ENCODE measurements at regions not wholly inside any gene's neighbourhood (a gene's known extent, or its start where the extent isn't known, plus 50 kb on each side); places are given as distances from the start of the nearest gene placed in this dataset.
"Not testable (repeated sequence)": the region's sequence is repeated elsewhere in the genome, so short reads cannot be mapped to it uniquely, and the experiment has no call there.

DNA sequence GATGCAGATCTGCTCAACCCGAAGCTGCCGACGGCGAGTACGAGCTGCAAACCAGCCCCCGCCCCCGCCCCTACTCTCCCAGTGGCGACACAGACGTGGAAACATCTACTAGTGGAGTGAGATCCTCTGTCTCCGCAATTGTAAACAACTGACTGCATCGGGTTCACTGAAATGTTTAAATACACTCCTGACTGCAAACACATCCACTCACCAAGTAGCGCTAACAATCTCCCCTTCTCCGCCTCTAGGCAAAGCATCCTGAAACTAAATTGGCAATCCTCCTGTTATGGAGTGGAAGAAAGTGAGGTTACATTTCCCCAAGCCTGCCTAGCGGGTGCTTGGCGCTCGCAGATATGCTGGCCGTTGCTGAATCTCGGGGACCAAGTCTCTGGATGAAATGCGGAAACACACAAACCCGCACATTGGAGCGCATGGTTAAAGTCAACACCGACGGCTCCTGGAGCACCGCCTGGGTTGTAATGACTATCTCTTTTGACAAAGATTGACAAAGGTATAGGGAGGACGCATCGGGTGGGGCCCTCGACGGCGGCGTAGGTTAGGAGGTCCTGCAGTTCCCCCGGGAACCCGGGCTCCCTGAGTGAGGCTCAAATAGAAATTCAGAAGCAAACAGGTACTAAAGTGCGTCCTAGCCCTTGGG lies 117.0 kb upstream of the TEX13C start:
- peak in 2 of 3 experiments; percentile 31 to 58 for DNase-seq

DNA sequence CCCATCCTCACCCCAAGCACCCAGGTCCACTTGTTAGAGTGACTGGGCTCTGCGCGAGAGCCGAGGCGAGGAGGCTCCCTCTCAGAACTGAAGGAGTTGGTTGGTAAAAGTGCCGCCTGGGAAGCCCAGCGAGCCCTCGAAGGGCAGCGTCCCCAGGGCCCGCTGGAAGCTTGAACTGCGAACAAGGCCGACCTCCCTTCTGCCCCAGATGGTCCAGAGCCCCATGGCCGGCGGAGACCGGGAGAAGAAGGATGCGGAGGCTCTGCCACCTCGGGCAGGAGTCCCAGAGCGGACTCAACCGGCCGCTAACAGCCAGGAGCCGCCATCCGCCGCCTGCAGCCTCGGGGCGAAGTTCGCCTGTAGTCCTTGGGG lies 116.3 kb upstream of the TEX13C start:
- peak in 1 of 3 experiments; percentile 56 for DNase-seq

DNA sequence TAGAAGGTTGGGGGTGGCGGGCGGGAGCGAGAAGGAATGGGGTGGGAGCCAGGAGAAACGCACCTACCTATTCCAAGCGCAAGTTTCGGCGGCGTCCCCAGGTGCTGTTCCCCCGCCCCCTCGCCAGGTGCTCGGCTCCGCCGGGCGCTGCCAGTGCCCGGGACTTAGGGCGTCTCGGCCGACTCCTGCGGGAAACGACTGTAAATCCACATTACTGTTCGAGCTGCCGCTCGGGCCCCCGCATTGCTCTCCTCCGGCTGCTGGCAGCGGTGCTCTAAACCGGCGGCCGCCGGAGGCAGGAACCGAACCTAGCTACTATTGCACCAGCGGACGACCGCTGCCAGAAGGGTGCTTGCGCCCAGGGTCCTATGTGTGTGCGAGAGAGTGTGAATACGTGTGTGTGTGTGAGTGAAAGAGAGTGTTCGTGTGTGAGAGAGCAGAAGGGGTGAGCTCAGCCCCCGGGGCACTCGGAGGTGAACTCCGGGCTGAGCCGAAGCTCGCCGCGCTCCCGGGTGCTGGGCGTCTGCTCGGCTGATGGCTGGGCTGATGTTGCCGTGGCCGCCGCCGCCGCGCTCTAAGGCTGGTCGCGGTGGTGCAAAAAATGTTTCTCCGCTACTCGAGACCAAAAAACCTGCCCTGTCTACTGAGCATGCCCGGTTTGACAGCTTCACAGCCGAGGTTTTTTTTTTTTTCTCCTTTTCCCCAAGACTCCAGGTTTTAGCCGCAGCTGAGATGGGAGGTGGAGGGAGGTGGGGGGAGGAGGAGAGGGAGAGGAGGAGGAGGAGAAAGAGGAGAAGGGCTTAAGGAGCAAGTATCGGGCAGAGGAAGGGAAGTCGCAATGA lies 115.7 kb upstream of the TEX13C start:
- DNase-seq, result peak in 2 of 3 experiments; percentile 58 to 63

DNA sequence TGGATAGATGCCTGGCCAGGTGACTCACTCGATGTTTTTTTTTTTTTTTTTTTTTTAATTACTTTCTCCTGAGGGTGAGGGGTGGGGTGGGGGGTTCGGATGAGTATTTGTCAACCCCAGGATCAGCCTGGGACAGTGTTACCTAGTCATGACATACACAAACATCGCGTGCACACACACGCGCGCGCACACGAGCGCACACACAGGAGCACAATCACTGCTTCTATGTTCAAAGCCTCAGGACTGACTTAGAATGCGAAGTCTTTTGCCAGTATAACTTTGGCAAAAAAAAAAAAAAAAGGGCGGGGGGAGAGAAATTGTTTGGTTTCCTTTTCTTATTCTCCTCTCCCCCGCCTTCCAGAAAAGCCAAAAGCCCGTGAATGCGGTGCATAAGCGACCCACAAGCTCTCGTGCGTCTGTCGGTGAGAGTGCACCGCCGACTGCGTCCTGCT lies 115.0 kb upstream of the TEX13C start:
- no peak for DNase-seq

DNA sequence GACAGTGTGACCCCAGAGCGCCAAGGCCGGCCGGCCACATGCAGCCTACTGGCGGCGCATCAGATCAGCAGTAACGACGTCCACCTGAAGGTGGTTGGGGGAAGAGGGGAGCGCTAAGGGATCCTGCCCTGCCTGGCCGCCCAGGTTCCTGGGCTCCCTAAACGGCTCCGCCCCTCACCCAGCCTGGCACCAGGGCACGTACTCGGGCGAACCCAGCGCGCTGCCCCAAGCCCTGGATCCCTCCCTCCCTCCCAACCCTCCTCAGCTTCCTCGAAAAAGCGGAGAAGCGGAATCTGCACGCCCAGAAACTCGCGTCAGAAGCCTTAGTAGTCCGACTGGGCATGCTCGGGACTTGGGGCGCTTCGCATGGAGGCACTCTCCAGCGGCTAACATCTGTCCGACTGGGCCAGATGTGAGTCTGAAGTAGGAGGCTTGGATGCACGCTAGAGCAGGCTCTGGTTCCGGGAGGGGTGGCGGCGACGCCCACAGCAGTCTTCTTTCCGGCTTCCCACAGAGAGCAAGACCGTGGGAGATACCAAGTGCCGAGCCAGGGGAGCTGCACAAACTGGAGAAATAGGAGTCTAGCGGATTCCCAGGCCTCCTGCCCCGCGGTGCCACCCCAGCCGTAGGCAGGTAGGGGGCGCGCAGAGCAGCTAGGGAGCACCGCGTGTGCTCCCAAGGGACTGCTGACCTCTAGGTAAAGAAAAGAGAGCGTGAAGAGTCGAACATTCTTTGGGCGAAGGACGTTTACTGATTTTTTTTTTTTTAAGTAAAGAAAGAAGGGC lies 114.3 kb upstream of the TEX13C start:
- DNase-seq, result peak in 2 of 3 experiments; percentile 73 to 83

DNA sequence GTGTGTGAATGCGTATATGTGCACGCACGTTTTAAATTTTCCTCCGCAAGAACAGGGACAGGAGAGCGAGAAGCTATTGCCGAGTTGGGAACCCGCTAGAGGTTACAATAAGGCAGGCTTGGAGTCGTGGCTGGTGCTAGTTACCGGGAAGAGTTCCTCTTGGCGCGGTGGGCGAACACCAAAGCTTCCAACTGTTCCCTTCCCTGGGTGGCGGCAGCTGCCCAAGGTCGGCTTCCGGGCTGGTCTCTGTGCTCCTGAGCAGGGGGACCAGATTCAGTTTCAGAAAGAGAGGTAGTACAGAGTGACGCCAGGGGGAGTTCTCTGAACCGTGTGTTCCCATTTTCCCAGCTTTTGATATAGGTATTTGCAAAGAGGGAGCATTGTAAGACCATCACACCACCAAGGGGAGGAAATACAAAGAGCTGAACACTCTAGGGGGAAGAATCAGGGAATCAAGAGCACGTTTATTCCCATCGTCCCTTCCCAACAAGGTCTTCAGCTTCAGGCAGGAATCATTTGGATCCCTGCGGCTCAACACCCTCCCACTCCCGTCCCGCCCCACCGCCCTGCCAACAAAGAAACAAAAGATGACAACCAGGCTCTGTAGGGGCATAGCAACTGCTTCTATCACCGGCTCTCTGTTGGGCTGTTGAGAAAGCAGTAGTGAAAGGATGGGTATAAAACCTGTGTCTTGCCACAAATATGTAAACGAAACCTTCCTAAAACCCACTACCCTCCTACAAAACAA lies 113.6 kb upstream of the TEX13C start:
- peak in 2 of 3 experiments; percentile 57 to 73 for DNase-seq

DNA sequence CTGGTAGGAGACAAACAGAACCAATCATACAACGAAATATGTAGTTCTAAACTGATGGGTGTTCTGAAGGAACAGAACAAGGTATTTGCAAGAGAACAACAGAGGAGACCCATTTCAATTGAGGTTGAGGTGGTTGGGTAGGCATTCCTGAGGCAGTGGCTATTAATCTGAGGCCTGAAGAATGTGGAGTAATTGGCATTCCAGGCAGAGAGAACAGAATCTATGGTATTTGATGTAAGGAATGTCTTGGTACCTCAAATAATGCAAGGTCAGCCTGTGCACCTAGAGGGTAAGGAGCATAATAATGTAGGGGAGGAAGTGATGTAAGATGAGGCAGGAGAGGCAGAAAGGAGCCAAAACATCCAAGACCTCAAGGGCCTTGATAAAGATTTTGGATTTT lies 109.5 kb upstream of the TEX13C start:
- no peak for DNase-seq

DNA sequence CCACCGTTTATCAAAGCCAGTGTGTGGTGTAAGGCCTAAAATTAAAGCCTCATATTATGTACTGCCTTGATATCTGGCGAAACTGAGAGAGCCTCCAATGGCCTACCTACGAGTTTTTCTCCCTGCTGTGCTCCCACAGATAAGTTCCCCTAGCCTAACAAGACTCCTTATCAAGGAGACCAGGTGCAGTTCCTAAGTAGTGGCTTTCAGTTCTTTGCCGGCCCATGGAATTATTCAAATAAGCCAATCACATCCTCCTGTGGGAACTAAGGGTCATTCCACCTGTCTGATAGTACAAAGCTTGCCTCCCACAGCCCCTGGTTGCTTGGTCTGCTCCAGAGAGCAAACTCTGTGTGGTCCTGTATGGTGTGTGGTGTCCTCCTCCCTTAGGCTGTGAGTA lies 99.8 kb upstream of the TEX13C start:
- no peak for DNase-seq

DNA sequence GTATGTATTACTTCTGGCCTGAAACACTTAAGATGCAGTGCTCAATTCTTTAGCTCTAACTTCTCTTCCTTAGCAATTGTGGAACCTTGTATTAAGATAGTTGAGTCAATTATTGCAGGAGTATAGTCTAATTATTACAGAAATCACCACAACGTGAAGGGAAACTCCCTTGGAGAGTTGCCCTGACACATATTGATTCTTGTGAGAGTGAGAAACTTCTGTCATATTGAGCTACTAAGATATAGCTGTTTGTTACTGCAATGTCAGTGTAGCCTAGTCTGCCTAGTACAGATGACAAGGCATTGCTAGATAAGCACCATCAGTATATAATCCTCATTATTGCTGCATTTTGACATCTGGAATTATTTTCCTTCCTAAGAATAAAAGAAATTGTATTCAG lies 82.7 kb upstream of the TEX13C start:
- DNase-seq, result no peak

DNA sequence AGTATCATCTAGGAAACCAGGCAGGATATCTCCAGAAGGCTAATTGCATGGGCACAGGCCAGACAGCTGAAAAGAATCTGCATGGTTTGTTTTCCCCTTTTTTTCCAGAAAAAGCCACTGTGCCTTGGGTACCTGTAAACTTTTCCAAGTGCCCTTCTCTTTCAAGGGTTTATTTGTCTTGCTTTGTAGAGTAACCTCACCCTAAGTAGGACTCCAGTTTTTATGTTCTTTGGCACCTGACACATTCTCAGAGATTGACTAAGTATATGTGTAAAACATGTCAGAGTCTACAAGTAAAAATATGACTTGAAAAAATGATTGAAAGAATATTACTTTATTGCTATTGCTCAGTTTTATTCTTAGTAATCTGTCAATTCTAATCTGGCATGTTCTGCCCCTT lies 70.7 kb upstream of the TEX13C start:
- no peak for DNase-seq

DNA sequence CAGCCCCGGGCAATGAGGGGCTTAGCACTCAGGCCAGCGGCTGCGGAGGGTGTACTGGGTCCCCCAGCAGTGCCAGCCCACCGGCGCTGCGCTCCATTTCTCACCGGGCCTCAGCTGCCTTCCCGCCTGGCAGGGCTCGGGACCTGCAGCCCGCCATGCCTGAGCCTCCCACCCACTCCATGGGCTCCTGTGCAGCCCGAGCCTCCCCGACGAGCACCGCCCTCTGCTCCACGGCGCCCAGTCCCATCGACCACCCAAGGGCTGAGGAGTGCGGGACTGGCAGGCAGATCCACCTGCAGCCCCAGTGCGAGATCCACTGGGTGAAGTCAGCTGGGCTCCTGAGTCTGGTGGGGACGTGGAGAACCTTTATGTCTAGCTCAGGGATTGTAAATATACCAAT lies 63.9 kb upstream of the TEX13C start:
- DNase-seq, result not testable (repeated sequence)

DNA sequence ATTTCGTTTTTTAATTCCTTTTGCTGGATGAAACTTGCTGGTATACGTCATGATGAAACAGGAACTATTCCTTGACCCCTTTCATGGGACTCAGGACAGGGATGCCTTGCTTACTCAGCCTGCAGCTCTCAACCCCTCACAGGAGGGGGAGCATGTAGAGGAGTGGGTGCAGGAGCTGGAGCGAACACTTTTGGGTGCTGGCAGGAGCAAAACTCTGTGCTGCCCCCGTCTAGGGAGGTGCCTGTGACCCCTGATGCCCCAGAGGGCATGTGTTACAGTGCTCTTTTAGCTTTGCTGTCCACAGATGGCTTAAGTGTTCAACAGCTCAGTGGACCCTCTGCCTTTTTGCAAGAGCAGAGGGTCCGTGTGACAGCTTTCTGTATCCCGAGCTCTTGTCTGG lies 56.8 kb upstream of the TEX13C start:
- DNase-seq, result no peak

DNA sequence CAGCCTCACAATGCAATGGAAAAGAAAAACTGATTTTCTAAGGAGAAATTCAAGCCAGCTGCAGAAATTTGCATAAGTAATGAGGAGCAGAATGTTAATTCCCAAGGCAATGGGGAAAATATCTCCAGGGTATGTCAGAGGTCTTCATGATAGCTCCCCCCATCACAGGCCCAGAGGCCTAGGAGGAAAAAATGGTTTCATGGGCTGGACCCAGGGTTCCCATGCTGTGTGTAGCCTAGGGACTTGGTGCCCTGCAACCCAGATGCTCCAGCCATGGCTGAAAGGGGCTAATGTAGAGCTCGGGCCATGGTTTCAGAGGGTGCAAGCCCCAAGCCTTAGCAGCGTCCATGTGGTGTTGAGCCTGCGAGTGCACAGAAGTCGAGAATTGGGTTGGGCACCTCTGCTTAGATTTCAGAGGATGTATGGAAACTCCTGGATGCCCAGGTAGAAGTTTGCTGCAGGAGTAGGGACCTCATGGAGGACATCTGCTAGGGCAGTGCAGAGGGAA lies 53.5 kb upstream of the TEX13C start:
- no peak for DNase-seq
